Hepatocyte (in vitro differentiated cells): ENCODE measurements at regions not wholly inside any gene's neighbourhood (a gene's known extent, or its start where the extent isn't known, plus 50 kb on each side); places are given as distances from the start of the nearest gene placed in this dataset.

Source experiments
- DNase-seq: peaks from one replicate; pipeline ENCODE4 v3.0.0-alpha.2; 2016; ENCODE audit warnings: low spot score
- H2AFZ ChIP-seq: fragments of 200-600 bp; sonication (generic); 2 replicates; pipeline ENCODE4 v1.6.0; 2016; ENCODE audit warnings: antibody characterized with exemption, mild to moderate bottlenecking
- H3K27ac ChIP-seq: fragments of 200-600 bp; sonication (generic); 2 replicates; pipeline ENCODE4 v1.5.1; 2016; ENCODE audit warnings: mild to moderate bottlenecking
- H3K27me3 ChIP-seq: fragments of 200-600 bp; sonication (generic); 2 replicates; pipeline ENCODE4 v1.6.1; 2016
- H3K36me3 ChIP-seq: fragments of 200-600 bp; sonication (generic); replicated peaks from 2 replicates; pipeline ENCODE4 v1.5.1; 2016; ENCODE audit warnings: low read depth; ENCODE audit not compliant: insufficient read depth
- H3K4me1 ChIP-seq: fragments of 200-600 bp; sonication (generic); 2 replicates; pipeline ENCODE4 v1.5.1; 2016; ENCODE audit warnings: mild to moderate bottlenecking, moderate library complexity; ENCODE audit not compliant: insufficient read depth
- H3K4me2 ChIP-seq: fragments of 200-600 bp; sonication (generic); 2 replicates; pipeline ENCODE4 v1.6.0; 2016
- H3K4me3 ChIP-seq: fragments of 200-600 bp; sonication (generic); 2 replicates; pipeline ENCODE4 v1.5.1; 2016; ENCODE audit warnings: mild to moderate bottlenecking
- H3K79me2 ChIP-seq: fragments of 200-600 bp; sonication (generic); 2 replicates; pipeline ENCODE4 v1.6.0; 2017; ENCODE audit warnings: mild to moderate bottlenecking
- H3K9me2 ChIP-seq: fragments of 200-600 bp; sonication (generic); replicated peaks from 2 replicates; pipeline ENCODE4 v1.6.0; 2017; ENCODE audit warnings: mild to moderate bottlenecking; ENCODE audit not compliant: insufficient read depth
- H3K9me3 ChIP-seq: fragments of 200-600 bp; sonication (generic); 2 replicates; pipeline ENCODE4 v1.5.1; 2016; ENCODE audit warnings: low read depth, mild to moderate bottlenecking
- H4K20me1 ChIP-seq: fragments of 200-600 bp; sonication (generic); 2 replicates; pipeline ENCODE4 v1.6.0; 2016; ENCODE audit warnings: mild to moderate bottlenecking; ENCODE audit not compliant: insufficient read depth, poor library complexity, severe bottlenecking
- EZH2 ChIP-seq: fragments of 200-600 bp; sonication (generic); IDR thresholded peaks from 2 replicates; pipeline ENCODE4 v1.6.1; 2016; ENCODE audit warnings: antibody characterized with exemption, mild to moderate bottlenecking, borderline replicate concordance
- EZH2phosphoT487 ChIP-seq: fragments of 200-600 bp; sonication (generic); IDR thresholded peaks from one replicate; pipeline ENCODE4 v1.6.1; 2018; ENCODE audit warnings: antibody characterized with exemption, mild to moderate bottlenecking, low read depth, moderate library complexity; ENCODE audit not compliant: unreplicated experiment, severe bottlenecking
- WGBS: methylation state at CpG from one replicate; pipeline ENCODE4 v1.1.6; 2016; ENCODE audit warnings: low lambda C conversion rate; ENCODE audit errors: missing lambda C conversion rate; 5-methylcytosine and 5-hydroxymethylcytosine counted together
- TF ChIP-seq, protein P1 (sequence below): fragments of 200-600 bp; sonication (generic); IDR thresholded peaks from 2 replicates; pipeline ENCODE4 v1.5.1; 2016; ENCODE audit warnings: antibody characterized with exemption, mild to moderate bottlenecking; ENCODE audit not compliant: poor library complexity

DNA sequence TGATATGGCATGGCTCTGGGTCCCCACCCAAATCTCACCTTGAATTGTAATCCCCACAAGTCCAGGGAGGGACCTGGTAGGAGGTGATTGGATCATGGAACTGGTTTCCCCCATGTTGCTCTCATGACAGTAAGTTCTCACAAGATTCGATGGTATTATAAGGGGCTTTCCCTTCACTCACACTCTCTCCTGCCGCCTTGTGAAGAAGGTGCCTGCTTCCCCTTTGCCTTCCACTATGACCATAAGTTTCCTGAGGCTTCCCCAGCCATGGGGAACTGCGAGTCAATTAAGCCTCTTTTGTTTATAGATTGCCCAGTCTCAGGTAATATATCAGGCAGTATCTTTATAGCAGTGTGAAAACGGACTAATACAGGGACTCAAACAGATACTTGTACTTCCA, 50.4 kb upstream of the ZNF532 start:
- Histone ChIP-seq H3K27me3 (no peaks in the 10 kb centered on the region), H3K4me3 (no peak overlapping the region), H3K27ac (no peak overlapping the region), H4K20me1 (no peaks in the 10 kb centered on the region), H2AFZ (no peak overlapping the region), H3K79me2 (no peaks in the 10 kb centered on the region), H3K9me2 (no peaks in the 10 kb centered on the region), H3K9me3 (no peaks in the 10 kb centered on the region), H3K4me2 (no peak overlapping the region), H3K4me1 (no peaks in the 10 kb centered on the region), H3K36me3 (no peaks in the 10 kb centered on the region)
- no peak for DNase-seq
- TF ChIP-seq, protein P1, sequence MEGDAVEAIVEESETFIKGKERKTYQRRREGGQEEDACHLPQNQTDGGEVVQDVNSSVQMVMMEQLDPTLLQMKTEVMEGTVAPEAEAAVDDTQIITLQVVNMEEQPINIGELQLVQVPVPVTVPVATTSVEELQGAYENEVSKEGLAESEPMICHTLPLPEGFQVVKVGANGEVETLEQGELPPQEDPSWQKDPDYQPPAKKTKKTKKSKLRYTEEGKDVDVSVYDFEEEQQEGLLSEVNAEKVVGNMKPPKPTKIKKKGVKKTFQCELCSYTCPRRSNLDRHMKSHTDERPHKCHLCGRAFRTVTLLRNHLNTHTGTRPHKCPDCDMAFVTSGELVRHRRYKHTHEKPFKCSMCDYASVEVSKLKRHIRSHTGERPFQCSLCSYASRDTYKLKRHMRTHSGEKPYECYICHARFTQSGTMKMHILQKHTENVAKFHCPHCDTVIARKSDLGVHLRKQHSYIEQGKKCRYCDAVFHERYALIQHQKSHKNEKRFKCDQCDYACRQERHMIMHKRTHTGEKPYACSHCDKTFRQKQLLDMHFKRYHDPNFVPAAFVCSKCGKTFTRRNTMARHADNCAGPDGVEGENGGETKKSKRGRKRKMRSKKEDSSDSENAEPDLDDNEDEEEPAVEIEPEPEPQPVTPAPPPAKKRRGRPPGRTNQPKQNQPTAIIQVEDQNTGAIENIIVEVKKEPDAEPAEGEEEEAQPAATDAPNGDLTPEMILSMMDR: no peak
- TF ChIP-seq EZH2 (no peak), EZH2phosphoT487 (no peak)
- 82% methylated on average over 4 of the region's 4 CpGs for WGBS
